Liver (tissue), 3 donors: ENCODE measurements at regions not wholly inside any gene's neighbourhood (a gene's known extent, or its start where the extent isn't known, plus 50 kb on each side); places are given as distances from the start of the nearest gene placed in this dataset.

Experiments used
- EGR1 ChIP-seq, 2 donors: IDR thresholded peaks; 2 replicates each; pipeline ENCODE4 v1.6.1; 2016 to 2018; ENCODE audit warnings: antibody characterized with exemption in 2 of 2, low read depth in 2 of 2
- JUND ChIP-seq, 2 donors: IDR thresholded peaks; 2 replicates each; pipeline ENCODE4 v1.6.1; 2016; ENCODE audit warnings: antibody characterized with exemption in 2 of 2
- RAD21 ChIP-seq, 2 donors: IDR thresholded peaks; 2 replicates each; pipeline ENCODE4 v1.6.1; 2016; ENCODE audit warnings: antibody characterized with exemption in 2 of 2, mild to moderate bottlenecking in 2 of 2
- RXRA ChIP-seq, 2 donors: IDR thresholded peaks; 2 replicates each; pipeline ENCODE4 v1.6.1; 2017 to 2018; ENCODE audit warnings: antibody characterized with exemption in 2 of 2, mild to moderate bottlenecking in 1 of 2
- SP1 ChIP-seq: IDR thresholded peaks from 2 replicates; pipeline ENCODE4 v1.6.1; 2018; ENCODE audit warnings: antibody characterized with exemption, mild to moderate bottlenecking
- TAF1 ChIP-seq: conservative IDR thresholded peaks from 2 replicates; pipeline ENCODE4 v1.6.1; 2016; ENCODE audit warnings: antibody characterized with exemption, mild to moderate bottlenecking
- YY1 ChIP-seq: IDR thresholded peaks from 2 replicates; pipeline ENCODE4 v1.6.1; 2016; ENCODE audit warnings: antibody characterized with exemption, mild to moderate bottlenecking
- TF ChIP-seq, protein P1 (sequence below): fragments of 150-350 bp; IDR thresholded peaks from 2 replicates; pipeline ENCODE4 v1.5.1; 2017; ENCODE audit warnings: improper control_type of control experiment, low read depth, low read length; ENCODE audit not compliant: missing input control
- TF ChIP-seq, protein P2 (sequence below): IDR thresholded peaks from 2 replicates; pipeline ENCODE4 v1.6.1; 2016; ENCODE audit warnings: antibody characterized with exemption, mild to moderate bottlenecking
- TF ChIP-seq, protein P3 (sequence below): IDR thresholded peaks from 2 replicates; pipeline ENCODE4 v1.6.1; 2016; ENCODE audit warnings: antibody characterized with exemption
- TF ChIP-seq, protein P4 (sequence below): IDR thresholded peaks from 2 replicates; pipeline ENCODE4 v1.6.1; 2016; ENCODE audit warnings: antibody characterized with exemption
- donor health status: healthy.
- donor health status: healthy.

DNA sequence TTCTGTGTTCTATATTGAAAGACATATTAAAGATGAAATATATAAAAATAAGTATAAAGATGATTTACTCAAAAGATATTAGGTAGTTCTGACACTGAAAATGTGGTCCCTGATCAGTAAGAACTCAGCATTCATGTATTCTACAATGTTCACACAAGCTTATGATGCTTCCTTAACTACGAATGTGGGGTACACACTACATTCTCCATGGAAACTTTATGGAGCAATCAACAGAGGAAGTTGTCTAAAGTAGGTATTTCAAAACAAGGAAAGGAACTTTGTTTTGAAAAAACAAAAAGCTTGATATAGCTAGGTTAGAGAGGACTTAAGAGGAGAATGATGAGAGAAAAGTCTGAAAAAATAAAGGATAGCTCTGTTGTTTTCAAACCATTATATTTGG lies 119.7 kb upstream of the RGS18 start:
- TF ChIP-seq, protein P1, sequence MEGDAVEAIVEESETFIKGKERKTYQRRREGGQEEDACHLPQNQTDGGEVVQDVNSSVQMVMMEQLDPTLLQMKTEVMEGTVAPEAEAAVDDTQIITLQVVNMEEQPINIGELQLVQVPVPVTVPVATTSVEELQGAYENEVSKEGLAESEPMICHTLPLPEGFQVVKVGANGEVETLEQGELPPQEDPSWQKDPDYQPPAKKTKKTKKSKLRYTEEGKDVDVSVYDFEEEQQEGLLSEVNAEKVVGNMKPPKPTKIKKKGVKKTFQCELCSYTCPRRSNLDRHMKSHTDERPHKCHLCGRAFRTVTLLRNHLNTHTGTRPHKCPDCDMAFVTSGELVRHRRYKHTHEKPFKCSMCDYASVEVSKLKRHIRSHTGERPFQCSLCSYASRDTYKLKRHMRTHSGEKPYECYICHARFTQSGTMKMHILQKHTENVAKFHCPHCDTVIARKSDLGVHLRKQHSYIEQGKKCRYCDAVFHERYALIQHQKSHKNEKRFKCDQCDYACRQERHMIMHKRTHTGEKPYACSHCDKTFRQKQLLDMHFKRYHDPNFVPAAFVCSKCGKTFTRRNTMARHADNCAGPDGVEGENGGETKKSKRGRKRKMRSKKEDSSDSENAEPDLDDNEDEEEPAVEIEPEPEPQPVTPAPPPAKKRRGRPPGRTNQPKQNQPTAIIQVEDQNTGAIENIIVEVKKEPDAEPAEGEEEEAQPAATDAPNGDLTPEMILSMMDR: no peak
- no peak for TF ChIP-seq SP1
- no peak for TF ChIP-seq RAD21 (IDR thresholded peaks at IDR 0.05)
- TF ChIP-seq TAF1: no peak
- TF ChIP-seq, protein P2, sequence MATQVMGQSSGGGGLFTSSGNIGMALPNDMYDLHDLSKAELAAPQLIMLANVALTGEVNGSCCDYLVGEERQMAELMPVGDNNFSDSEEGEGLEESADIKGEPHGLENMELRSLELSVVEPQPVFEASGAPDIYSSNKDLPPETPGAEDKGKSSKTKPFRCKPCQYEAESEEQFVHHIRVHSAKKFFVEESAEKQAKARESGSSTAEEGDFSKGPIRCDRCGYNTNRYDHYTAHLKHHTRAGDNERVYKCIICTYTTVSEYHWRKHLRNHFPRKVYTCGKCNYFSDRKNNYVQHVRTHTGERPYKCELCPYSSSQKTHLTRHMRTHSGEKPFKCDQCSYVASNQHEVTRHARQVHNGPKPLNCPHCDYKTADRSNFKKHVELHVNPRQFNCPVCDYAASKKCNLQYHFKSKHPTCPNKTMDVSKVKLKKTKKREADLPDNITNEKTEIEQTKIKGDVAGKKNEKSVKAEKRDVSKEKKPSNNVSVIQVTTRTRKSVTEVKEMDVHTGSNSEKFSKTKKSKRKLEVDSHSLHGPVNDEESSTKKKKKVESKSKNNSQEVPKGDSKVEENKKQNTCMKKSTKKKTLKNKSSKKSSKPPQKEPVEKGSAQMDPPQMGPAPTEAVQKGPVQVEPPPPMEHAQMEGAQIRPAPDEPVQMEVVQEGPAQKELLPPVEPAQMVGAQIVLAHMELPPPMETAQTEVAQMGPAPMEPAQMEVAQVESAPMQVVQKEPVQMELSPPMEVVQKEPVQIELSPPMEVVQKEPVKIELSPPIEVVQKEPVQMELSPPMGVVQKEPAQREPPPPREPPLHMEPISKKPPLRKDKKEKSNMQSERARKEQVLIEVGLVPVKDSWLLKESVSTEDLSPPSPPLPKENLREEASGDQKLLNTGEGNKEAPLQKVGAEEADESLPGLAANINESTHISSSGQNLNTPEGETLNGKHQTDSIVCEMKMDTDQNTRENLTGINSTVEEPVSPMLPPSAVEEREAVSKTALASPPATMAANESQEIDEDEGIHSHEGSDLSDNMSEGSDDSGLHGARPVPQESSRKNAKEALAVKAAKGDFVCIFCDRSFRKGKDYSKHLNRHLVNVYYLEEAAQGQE: no peak
- no peak for TF ChIP-seq EGR1 (IDR thresholded peaks at IDR 0.05; ENCODE audit: low read depth in 2 of 2)
- TF ChIP-seq YY1: no peak
- no peak for TF ChIP-seq RXRA (IDR thresholded peaks at IDR 0.05)
- no peak for TF ChIP-seq JUND (IDR thresholded peaks at IDR 0.05)
- TF ChIP-seq, protein P3, sequence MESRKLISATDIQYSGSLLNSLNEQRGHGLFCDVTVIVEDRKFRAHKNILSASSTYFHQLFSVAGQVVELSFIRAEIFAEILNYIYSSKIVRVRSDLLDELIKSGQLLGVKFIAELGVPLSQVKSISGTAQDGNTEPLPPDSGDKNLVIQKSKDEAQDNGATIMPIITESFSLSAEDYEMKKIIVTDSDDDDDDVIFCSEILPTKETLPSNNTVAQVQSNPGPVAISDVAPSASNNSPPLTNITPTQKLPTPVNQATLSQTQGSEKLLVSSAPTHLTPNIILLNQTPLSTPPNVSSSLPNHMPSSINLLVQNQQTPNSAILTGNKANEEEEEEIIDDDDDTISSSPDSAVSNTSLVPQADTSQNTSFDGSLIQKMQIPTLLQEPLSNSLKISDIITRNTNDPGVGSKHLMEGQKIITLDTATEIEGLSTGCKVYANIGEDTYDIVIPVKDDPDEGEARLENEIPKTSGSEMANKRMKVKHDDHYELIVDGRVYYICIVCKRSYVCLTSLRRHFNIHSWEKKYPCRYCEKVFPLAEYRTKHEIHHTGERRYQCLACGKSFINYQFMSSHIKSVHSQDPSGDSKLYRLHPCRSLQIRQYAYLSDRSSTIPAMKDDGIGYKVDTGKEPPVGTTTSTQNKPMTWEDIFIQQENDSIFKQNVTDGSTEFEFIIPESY: no peak
- TF ChIP-seq, protein P4, sequence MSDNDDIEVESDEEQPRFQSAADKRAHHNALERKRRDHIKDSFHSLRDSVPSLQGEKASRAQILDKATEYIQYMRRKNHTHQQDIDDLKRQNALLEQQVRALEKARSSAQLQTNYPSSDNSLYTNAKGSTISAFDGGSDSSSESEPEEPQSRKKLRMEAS: no peak
